ENCODE measurements at regions not wholly inside any gene's neighbourhood (a gene's known extent, or its start where the extent isn't known, plus 50 kb on each side); places are given as distances from the start of the nearest gene placed in this dataset.

GRCh38 chr6:120681204-120681603, 653.1 kb downstream of the TBC1D32 start:
- H3K27ac ChIP-seq = no peak overlapping the region
- H3K36me3 ChIP-seq = no peaks in the 10 kb centered on the region
- no peaks in the 10 kb centered on the region for H3K9me3 ChIP-seq (ENCODE audit: low read depth)
- H3K27me3 ChIP-seq = no peaks in the 10 kb centered on the region
- no peak overlapping the region for H3K4me3 ChIP-seq
- TF ChIP-seq CTCF (IDR thresholded peaks at IDR 0.05; ENCODE audit: low read depth, low read length) = no peak
- DNase-seq (ENCODE audit: low read depth in 1 of 2, low spot score in 1 of 2) = peak in 1 of 2 donors; percentile 1
- no peaks in the 10 kb centered on the region for H3K4me1 ChIP-seq (ENCODE audit: low read depth)

- H3K36me3 ChIP-seq = no peaks in the 10 kb centered on the region
- TF ChIP-seq CTCF (IDR thresholded peaks at IDR 0.05; ENCODE audit: low read depth, low read length) = no peak
- no peaks in the 10 kb centered on the region for H3K27me3 ChIP-seq
- DNase-seq (ENCODE audit: low read depth in 1 of 2, low spot score in 1 of 2) = no peak
- H3K9me3 ChIP-seq (ENCODE audit: low read depth) = no peaks in the 10 kb centered on the region
- H3K4me3 ChIP-seq = no peak overlapping the region
- no peaks in the 10 kb centered on the region for H3K4me1 ChIP-seq (ENCODE audit: low read depth)
- no peak overlapping the region for H3K27ac ChIP-seq
Observed at GRCh38 chr6:120675886-120676285, 658.4 kb downstream of the TBC1D32 start.

GRCh38 chr6:120671519-120671918, 662.8 kb downstream of the TBC1D32 start:
- Histone ChIP-seq H3K4me3 (no peak overlapping the region), H3K4me1 (ENCODE audit: low read depth) (no peaks in the 10 kb centered on the region), H3K9me3 (ENCODE audit: low read depth) (no peaks in the 10 kb centered on the region), H3K36me3 (no peaks in the 10 kb centered on the region), H3K27me3 (no peaks in the 10 kb centered on the region), H3K27ac (no peak overlapping the region)
- no peak for TF ChIP-seq CTCF (IDR thresholded peaks at IDR 0.05; ENCODE audit: low read depth, low read length)
- DNase-seq (ENCODE audit: low read depth in 1 of 2, low spot score in 1 of 2) = peak in 1 of 2 donors; percentile 22

GRCh38 chr6:120652506-120652905, 681.8 kb downstream of the TBC1D32 start:
- H3K9me3 ChIP-seq (ENCODE audit: low read depth) = no peaks in the 10 kb centered on the region
- H3K27me3 ChIP-seq = no peaks in the 10 kb centered on the region
- no peaks in the 10 kb centered on the region for H3K4me1 ChIP-seq (ENCODE audit: low read depth)
- no peak overlapping the region for H3K27ac ChIP-seq
- no peak overlapping the region for H3K4me3 ChIP-seq
- TF ChIP-seq CTCF (IDR thresholded peaks at IDR 0.05; ENCODE audit: low read depth, low read length) = no peak
- no peak for DNase-seq (ENCODE audit: low read depth in 1 of 2, low spot score in 1 of 2)
- no peaks in the 10 kb centered on the region for H3K36me3 ChIP-seq

GRCh38 chr6:120648713-120649112, 685.6 kb downstream of the TBC1D32 start:
- Histone ChIP-seq H3K27ac (no peak overlapping the region), H3K9me3 (ENCODE audit: low read depth) (no peaks in the 10 kb centered on the region)
- DNase-seq (ENCODE audit: low read depth in 1 of 2, low spot score in 1 of 2) = no peak

More at GRCh38 chr6:120648713-120649112, 685.6 kb downstream of the TBC1D32 start:
- Histone ChIP-seq H3K36me3 (no peaks in the 10 kb centered on the region), H3K4me1 (ENCODE audit: low read depth) (no peaks in the 10 kb centered on the region), H3K4me3 (no peak overlapping the region), H3K27me3 (no peaks in the 10 kb centered on the region)
- no peak for TF ChIP-seq CTCF (IDR thresholded peaks at IDR 0.05; ENCODE audit: low read depth, low read length)

Data from cardiac muscle cell (in vitro differentiated cells and primary cell).